Glutamatergic neuron (in vitro differentiated cells): ENCODE measurements at regions not wholly inside any gene's neighbourhood (a gene's known extent, or its start where the extent isn't known, plus 50 kb on each side); places are given as distances from the start of the nearest gene placed in this dataset.

ENCODE experiments used
- DNase-seq: peaks from one replicate; pipeline ENCODE4 v3.0.0; 2022
- H3K27ac Mint-ChIP-seq: one replicate; pipeline ENCODE4 v1.8.0; 2020; ENCODE audit warnings: mild to moderate bottlenecking, mixed read lengths, inconsistent platforms; ENCODE audit not compliant: unreplicated experiment
- H3K27me3 Mint-ChIP-seq: one replicate; pipeline ENCODE4 v1.8.0; 2020; ENCODE audit warnings: mild to moderate bottlenecking, moderate library complexity, mixed read lengths, inconsistent platforms; ENCODE audit not compliant: unreplicated experiment
- H3K36me3 Mint-ChIP-seq: one replicate; pipeline ENCODE4 v1.8.0; 2020; ENCODE audit warnings: mild to moderate bottlenecking, mixed read lengths, inconsistent platforms; ENCODE audit not compliant: unreplicated experiment
- H3K4me1 Mint-ChIP-seq: one replicate; pipeline ENCODE4 v1.8.0; 2020; ENCODE audit warnings: mild to moderate bottlenecking, low read depth, mixed read lengths, inconsistent platforms; ENCODE audit not compliant: unreplicated experiment
- H3K4me3 Mint-ChIP-seq: one replicate; pipeline ENCODE4 v1.8.0; 2020; ENCODE audit warnings: mild to moderate bottlenecking, mixed read lengths, inconsistent platforms; ENCODE audit not compliant: unreplicated experiment
- H3K9me3 Mint-ChIP-seq: one replicate; pipeline ENCODE4 v1.8.0; 2020; ENCODE audit warnings: mild to moderate bottlenecking, moderate library complexity, mixed read lengths, inconsistent platforms; ENCODE audit not compliant: unreplicated experiment
- TF ChIP-seq, protein P1 (sequence below): fragments of 200-600 bp; sonication (generic); IDR thresholded peaks from one replicate; pipeline ENCODE4 v1.5.0; 2021; ENCODE audit not compliant: partially characterized antibody, unreplicated experiment

GRCh38 chr4:7138223-7139166 is 53.8 kb upstream of the SORCS2 start:
- H3K4me1 Mint-ChIP-seq, result no peaks in the 10 kb centered on the region

GRCh38 chr4:7137326-7138200 is 54.8 kb upstream of the SORCS2 start:
- TF ChIP-seq, protein P1, sequence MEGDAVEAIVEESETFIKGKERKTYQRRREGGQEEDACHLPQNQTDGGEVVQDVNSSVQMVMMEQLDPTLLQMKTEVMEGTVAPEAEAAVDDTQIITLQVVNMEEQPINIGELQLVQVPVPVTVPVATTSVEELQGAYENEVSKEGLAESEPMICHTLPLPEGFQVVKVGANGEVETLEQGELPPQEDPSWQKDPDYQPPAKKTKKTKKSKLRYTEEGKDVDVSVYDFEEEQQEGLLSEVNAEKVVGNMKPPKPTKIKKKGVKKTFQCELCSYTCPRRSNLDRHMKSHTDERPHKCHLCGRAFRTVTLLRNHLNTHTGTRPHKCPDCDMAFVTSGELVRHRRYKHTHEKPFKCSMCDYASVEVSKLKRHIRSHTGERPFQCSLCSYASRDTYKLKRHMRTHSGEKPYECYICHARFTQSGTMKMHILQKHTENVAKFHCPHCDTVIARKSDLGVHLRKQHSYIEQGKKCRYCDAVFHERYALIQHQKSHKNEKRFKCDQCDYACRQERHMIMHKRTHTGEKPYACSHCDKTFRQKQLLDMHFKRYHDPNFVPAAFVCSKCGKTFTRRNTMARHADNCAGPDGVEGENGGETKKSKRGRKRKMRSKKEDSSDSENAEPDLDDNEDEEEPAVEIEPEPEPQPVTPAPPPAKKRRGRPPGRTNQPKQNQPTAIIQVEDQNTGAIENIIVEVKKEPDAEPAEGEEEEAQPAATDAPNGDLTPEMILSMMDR, result no peak
- H3K27ac Mint-ChIP-seq, result no peak overlapping the region
- peaks cover 3% of the 10 kb centered on the region for H3K27me3 Mint-ChIP-seq
- DNase-seq, result no peak
- no peak overlapping the region for H3K4me3 Mint-ChIP-seq
- peaks cover 5% of the 10 kb centered on the region for H3K36me3 Mint-ChIP-seq
- H3K4me1 Mint-ChIP-seq, result no peaks in the 10 kb centered on the region
- peaks cover 11% of the 10 kb centered on the region for H3K9me3 Mint-ChIP-seq

More at GRCh38 chr4:7138223-7139166, 53.8 kb upstream of the SORCS2 start:
- Mint-ChIP-seq H3K36me3 (no peaks in the 10 kb centered on the region), H3K27me3 (peaks cover 3% of the 10 kb centered on the region), H3K4me3 (no peak overlapping the region), H3K27ac (no peak overlapping the region), H3K9me3 (peaks cover 8% of the 10 kb centered on the region)
- TF ChIP-seq, protein P1, result no peak
- DNase-seq, result no peak

DNA sequence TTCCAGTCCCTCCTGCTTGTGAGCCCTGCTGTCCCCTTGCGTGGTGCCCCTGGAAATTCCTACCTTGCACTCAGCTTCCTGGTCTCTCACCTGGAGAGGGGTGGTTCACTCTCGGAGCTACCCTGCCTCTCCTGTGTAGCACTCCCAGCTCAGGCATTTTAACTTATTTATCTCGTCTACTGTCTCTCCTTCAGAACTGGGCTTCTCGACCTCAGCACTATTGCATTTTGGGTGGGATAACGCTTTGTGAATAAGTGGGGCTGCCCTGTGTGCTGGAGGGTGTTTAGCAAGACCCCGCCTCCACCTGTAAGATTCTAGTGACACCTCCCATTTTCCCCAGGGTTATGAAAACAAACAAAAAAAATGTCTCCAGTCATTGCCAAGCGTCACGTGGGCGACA is 56.0 kb upstream of the SORCS2 start:
- Mint-ChIP-seq H3K9me3 (peaks cover 11% of the 10 kb centered on the region), H3K27ac (no peak overlapping the region), H3K4me3 (no peak overlapping the region), H3K36me3 (peaks cover 5% of the 10 kb centered on the region), H3K4me1 (no peaks in the 10 kb centered on the region), H3K27me3 (peaks cover 3% of the 10 kb centered on the region)
- TF ChIP-seq, protein P1, result no peak
- no peak for DNase-seq

DNA sequence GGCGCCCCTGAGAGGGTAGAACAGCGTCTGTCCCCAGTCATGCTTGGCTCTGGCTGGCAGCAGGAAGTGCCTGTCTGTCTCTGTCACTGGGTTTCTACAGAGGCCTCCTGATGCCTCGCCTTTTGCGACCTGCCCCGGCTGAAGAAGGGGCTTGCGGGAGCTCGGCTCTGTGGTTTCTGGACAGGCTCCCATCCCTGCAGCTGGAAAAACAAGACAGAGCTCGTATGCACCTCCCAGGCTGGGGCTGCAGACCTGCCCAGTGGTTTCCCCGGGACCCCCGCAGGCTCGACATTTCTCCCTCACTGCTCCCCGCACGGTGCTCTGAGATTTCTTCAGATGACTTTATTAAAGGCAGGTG is 57.0 kb upstream of the SORCS2 start:
- TF ChIP-seq, protein P1, result no peak
- no peak for DNase-seq
- Mint-ChIP-seq H3K4me1 (no peaks in the 10 kb centered on the region), H3K36me3 (peaks cover 5% of the 10 kb centered on the region), H3K27me3 (peaks cover 3% of the 10 kb centered on the region), H3K4me3 (no peak overlapping the region), H3K9me3 (peaks cover 11% of the 10 kb centered on the region), H3K27ac (no peak overlapping the region)
